ENCODE measurements at regions not wholly inside any gene's neighbourhood (a gene's known extent, or its start where the extent isn't known, plus 50 kb on each side); places are given as distances from the start of the nearest gene placed in this dataset.

DNA sequence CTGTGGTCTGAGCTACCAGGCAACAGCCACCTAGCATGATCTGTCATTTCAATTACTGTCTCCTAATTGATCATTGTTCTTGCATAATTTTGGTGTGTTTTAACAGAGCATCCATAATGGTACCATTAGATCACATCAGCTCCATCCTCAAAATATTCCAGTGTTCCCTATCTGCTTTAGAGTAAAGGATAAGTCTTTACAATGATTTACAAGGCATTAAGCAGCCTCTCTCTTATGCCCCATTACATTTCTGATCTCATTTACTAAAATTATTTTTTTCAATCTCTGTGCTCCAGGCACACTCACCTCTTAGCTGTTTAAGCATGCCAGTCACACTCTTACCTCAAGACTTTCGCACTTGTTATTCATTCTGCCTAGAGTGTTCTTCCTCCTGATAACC is 389.9 kb upstream of the PTPRD start:
- Histone ChIP-seq H3K9me3 (no peaks in the 10 kb centered on the region), H3K27me3 (no peaks in the 10 kb centered on the region), H3K4me1 (no peaks in the 10 kb centered on the region), H3K27ac (no peak overlapping the region), H3K4me3 (no peak overlapping the region), H3K36me3 (replicated peaks in 1 of 2; ENCODE audit: insufficient read depth in 1 of 2, low read depth in 2 of 2) (no peaks in the 10 kb centered on the region)
- no peak for TF ChIP-seq CTCF (IDR thresholded peaks at IDR 0.05)
- TF ChIP-seq POLR2A (IDR thresholded peaks at IDR 0.05), result no peak
- no peak for DNase-seq
- ATAC-seq, result no peak
- WGBS, 2 donors, result 11 to 49% methylated on average over 1 of the region's 1 CpG
- intact Hi-C loops (cut with DNase I), result no loop called here

DNA sequence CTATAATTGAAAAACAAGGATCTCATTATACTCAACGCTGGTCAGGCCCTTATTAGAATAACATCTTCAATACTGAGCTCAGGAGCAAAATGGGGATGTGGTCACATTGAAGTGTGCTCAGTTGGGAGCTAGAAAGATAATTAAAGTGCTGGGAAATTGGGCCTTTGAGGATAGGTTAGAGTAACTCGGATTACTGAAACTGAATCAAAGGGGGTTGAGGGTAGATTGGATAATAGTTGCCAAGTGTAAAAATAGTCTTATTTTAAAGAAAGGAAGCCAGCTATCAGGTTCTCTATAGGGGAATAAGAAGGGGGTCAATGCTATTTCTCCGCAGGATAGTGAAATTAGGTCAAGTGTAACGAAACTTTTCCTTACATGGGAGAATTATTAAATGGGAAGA is 391.0 kb upstream of the PTPRD start:
- no peaks in the 10 kb centered on the region for H3K9me3 ChIP-seq
- DNase-seq, result no peak
- H3K27me3 ChIP-seq, result no peaks in the 10 kb centered on the region
- intact Hi-C loops (cut with DNase I), result no loop called here
- no peaks in the 10 kb centered on the region for H3K4me1 ChIP-seq
- H3K36me3 ChIP-seq (replicated peaks in 1 of 2; ENCODE audit: insufficient read depth in 1 of 2, low read depth in 2 of 2), result no peaks in the 10 kb centered on the region
- no peak overlapping the region for H3K4me3 ChIP-seq
- no peak for TF ChIP-seq CTCF (IDR thresholded peaks at IDR 0.05)
- no peak for TF ChIP-seq POLR2A (IDR thresholded peaks at IDR 0.05)
- WGBS, 2 donors, result 67 to 78% methylated on average over 4 of the region's 4 CpGs
- ATAC-seq, result no peak
- H3K27ac ChIP-seq, result no peak overlapping the region

- ATAC-seq (no peak), DNase-seq (no peak)
- Histone ChIP-seq H3K36me3 (replicated peaks in 1 of 2; ENCODE audit: insufficient read depth in 1 of 2, low read depth in 2 of 2) (no peaks in the 10 kb centered on the region), H3K9me3 (no peaks in the 10 kb centered on the region), H3K27ac (no peak overlapping the region), H3K4me3 (no peak overlapping the region), H3K27me3 (no peaks in the 10 kb centered on the region), H3K4me1 (no peaks in the 10 kb centered on the region)
- TF ChIP-seq CTCF (IDR thresholded peaks at IDR 0.05), result no peak
- no peak for TF ChIP-seq POLR2A (IDR thresholded peaks at IDR 0.05)
- intact Hi-C loops (cut with DNase I), result no loop called here
- WGBS, 2 donors, result 76 to 82% methylated on average over 6 to 7 of the region's 7 CpGs
Measured at GRCh38 chr9:11011696-11012095, 398.9 kb upstream of the PTPRD start.

DNA sequence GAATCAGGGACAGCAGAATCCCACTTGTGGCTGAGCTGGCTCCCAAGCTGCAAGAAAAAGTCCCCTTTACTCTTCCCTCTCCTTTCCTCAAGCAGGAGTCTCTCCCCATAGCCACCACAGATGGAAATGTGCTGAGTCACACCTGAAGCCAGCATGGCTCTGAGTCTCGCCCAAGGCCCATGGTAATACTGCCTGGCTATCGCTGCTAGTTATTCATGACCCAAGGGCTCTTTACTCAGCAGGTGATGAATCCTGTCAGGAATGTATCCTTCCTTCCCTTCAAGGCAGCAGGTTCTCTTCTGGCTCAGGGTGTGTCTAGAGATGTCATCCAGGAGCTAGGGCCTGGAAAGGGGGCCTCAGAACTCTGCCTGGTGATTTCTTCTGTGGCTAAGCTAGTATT is 403.3 kb upstream of the PTPRD start:
- 64 to 84% methylated on average over 2 of the region's 2 CpGs for WGBS, 2 donors
- no peak for DNase-seq
- no peaks in the 10 kb centered on the region for H3K27me3 ChIP-seq
- TF ChIP-seq CTCF (IDR thresholded peaks at IDR 0.05) (no peak), POLR2A (IDR thresholded peaks at IDR 0.05) (no peak)
- no peak overlapping the region for H3K4me3 ChIP-seq
- no peak for ATAC-seq
- H3K4me1 ChIP-seq, result no peaks in the 10 kb centered on the region
- no peaks in the 10 kb centered on the region for H3K36me3 ChIP-seq (replicated peaks in 1 of 2; ENCODE audit: insufficient read depth in 1 of 2, low read depth in 2 of 2)
- no peak overlapping the region for H3K27ac ChIP-seq
- no peaks in the 10 kb centered on the region for H3K9me3 ChIP-seq
- intact Hi-C loops (cut with DNase I), result no loop called here

- Histone ChIP-seq H3K4me1 (no peaks in the 10 kb centered on the region), H3K27ac (no peak overlapping the region), H3K36me3 (replicated peaks in 1 of 2; ENCODE audit: insufficient read depth in 1 of 2, low read depth in 2 of 2) (no peaks in the 10 kb centered on the region), H3K9me3 (no peaks in the 10 kb centered on the region), H3K27me3 (no peaks in the 10 kb centered on the region), H3K4me3 (no peak overlapping the region)
- WGBS, 2 donors, result 34 to 37% methylated on average over 2 of the region's 2 CpGs
- ATAC-seq (no peak), DNase-seq (no peak)
- intact Hi-C loops (cut with DNase I), result no loop called here
- TF ChIP-seq CTCF (IDR thresholded peaks at IDR 0.05), result no peak
- TF ChIP-seq POLR2A (IDR thresholded peaks at IDR 0.05), result no peak
Measured at GRCh38 chr9:11023201-11023600, 410.4 kb upstream of the PTPRD start.

Data from body of pancreas (tissue), 4 donors.